ENCODE measurements at regions not wholly inside any gene's neighbourhood (a gene's known extent, or its start where the extent isn't known, plus 50 kb on each side); places are given as distances from the start of the nearest gene placed in this dataset.
"Not testable (repeated sequence)": the region's sequence is repeated elsewhere in the genome, so short reads cannot be mapped to it uniquely, and the experiment has no call there.

- no peak overlapping the region for H3K4me3 ChIP-seq (ENCODE audit: low read depth, low read length)
- DNase-seq (ENCODE audit: low read depth) = no peak
- no peak for TF ChIP-seq MYC (IDR thresholded peaks at IDR 0.05; ENCODE audit: low read depth, low read length)
- TF ChIP-seq, protein P1, sequence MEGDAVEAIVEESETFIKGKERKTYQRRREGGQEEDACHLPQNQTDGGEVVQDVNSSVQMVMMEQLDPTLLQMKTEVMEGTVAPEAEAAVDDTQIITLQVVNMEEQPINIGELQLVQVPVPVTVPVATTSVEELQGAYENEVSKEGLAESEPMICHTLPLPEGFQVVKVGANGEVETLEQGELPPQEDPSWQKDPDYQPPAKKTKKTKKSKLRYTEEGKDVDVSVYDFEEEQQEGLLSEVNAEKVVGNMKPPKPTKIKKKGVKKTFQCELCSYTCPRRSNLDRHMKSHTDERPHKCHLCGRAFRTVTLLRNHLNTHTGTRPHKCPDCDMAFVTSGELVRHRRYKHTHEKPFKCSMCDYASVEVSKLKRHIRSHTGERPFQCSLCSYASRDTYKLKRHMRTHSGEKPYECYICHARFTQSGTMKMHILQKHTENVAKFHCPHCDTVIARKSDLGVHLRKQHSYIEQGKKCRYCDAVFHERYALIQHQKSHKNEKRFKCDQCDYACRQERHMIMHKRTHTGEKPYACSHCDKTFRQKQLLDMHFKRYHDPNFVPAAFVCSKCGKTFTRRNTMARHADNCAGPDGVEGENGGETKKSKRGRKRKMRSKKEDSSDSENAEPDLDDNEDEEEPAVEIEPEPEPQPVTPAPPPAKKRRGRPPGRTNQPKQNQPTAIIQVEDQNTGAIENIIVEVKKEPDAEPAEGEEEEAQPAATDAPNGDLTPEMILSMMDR (IDR thresholded peaks at IDR 0.05; ENCODE audit: low read depth, low read length) = no peak
- TF ChIP-seq POLR2A (IDR thresholded peaks at IDR 0.05; ENCODE audit: extremely low read depth, insufficient read length) = no peak
- TF ChIP-seq, protein P2, sequence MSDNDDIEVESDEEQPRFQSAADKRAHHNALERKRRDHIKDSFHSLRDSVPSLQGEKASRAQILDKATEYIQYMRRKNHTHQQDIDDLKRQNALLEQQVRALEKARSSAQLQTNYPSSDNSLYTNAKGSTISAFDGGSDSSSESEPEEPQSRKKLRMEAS (IDR thresholded peaks at IDR 0.05; ENCODE audit: low read depth, low read length) = no peak
Observed at GRCh38 chr12:131445184-131445774, 265.6 kb upstream of the SFSWAP start.

DNA sequence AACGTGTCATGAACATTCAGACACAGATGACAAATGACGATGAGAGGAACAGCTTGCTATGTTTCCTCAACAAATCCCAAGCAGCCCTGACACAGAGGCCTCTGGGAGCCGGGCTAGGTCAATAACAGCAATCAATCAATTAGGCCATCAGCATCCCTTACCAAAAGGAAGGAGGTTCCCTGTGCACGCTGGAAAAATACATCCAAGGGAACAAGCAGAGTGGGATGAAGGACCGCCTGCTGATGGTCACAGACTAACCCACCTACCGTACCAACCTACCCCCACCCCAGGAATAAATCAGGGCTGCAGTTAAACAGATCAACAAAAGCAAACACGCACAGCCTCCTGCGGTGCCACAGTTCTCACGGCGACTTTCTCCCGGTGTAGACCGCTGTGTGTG lies 265.1 kb upstream of the SFSWAP start:
- TF ChIP-seq, protein P2 (IDR thresholded peaks at IDR 0.05; ENCODE audit: low read depth, low read length) = no peak
- TF ChIP-seq POLR2A (IDR thresholded peaks at IDR 0.05; ENCODE audit: extremely low read depth, insufficient read length) (no peak), MYC (IDR thresholded peaks at IDR 0.05; ENCODE audit: low read depth, low read length) (no peak)
- TF ChIP-seq, protein P1 (IDR thresholded peaks at IDR 0.05; ENCODE audit: low read depth, low read length) = no peak
- DNase-seq (ENCODE audit: low read depth) = no peak
- H3K4me3 ChIP-seq (ENCODE audit: low read depth, low read length) = no peak overlapping the region

DNA sequence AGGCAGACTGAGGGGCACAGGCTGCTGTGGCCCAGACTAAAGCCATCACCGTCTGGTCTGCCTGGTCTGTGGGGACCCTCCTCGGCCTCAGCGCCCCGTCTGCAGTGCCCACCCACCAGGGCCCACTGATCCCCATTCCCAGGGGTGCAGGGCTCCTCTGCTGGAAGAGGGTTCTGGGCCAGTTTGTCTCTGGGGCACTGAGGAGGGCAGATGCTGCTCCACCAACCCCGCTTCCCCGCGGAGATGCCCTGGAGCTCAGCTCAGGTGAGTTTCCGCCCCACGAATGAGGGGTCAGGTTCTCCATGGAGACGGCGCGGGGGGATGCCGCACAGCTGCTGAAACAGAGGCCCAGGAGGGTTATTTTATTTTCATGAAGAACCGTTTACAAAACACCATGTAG lies 263.3 kb upstream of the SFSWAP start:
- not testable (repeated sequence) for H3K4me3 ChIP-seq (ENCODE audit: low read depth, low read length)

GRCh38 chr12:131448254-131448795 lies 262.6 kb upstream of the SFSWAP start:
- no peak for DNase-seq (ENCODE audit: low read depth)
- TF ChIP-seq POLR2A (IDR thresholded peaks at IDR 0.05; ENCODE audit: extremely low read depth, insufficient read length) (no peak), MYC (IDR thresholded peaks at IDR 0.05; ENCODE audit: low read depth, low read length) (no peak)
- TF ChIP-seq, protein P2 (IDR thresholded peaks at IDR 0.05; ENCODE audit: low read depth, low read length) = no peak
- TF ChIP-seq, protein P1 (IDR thresholded peaks at IDR 0.05; ENCODE audit: low read depth, low read length) = no peak
- H3K4me3 ChIP-seq (ENCODE audit: low read depth, low read length) = no peak overlapping the region

More for the DNA sequence above, 263.3 kb upstream of the SFSWAP start:
- DNase-seq (ENCODE audit: low read depth) = not testable (repeated sequence)

DNA sequence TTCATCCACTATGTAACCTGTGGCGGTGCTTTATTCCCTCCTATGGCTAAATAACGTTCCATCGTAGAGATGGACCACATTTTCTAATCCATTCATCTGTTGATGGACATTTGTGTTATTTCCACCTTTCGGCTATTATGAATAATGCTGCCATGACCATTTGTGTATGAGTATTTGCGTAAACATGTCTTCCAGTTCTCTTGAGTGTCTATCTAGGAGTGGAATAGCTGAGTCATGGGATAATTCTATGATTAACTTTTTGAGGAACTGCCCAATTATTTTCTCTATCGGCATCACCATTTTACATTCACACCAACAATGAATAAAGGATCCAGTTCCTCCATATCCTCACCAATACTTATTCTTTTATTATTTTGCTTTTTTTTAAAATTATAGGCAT lies 261.9 kb upstream of the SFSWAP start:
- H3K4me3 ChIP-seq (ENCODE audit: low read depth, low read length) = no peak overlapping the region
- TF ChIP-seq, protein P2 (IDR thresholded peaks at IDR 0.05; ENCODE audit: low read depth, low read length) = no peak
- no peak for TF ChIP-seq POLR2A (IDR thresholded peaks at IDR 0.05; ENCODE audit: extremely low read depth, insufficient read length)
- DNase-seq (ENCODE audit: low read depth) = no peak

GRCh38 chr12:131452444-131452860 lies 258.4 kb upstream of the SFSWAP start:
- TF ChIP-seq, protein P1 (IDR thresholded peaks at IDR 0.05; ENCODE audit: low read depth, low read length) = peak; percentile 74
- TF ChIP-seq, protein P2 (IDR thresholded peaks at IDR 0.05; ENCODE audit: low read depth, low read length) = no peak
- peak; percentile 73 for DNase-seq (ENCODE audit: low read depth)
- no peak overlapping the region for H3K4me3 ChIP-seq (ENCODE audit: low read depth, low read length)

Measured in NB4 (cell line).